ENCODE measurements at regions not wholly inside any gene's neighbourhood (a gene's known extent, or its start where the extent isn't known, plus 50 kb on each side); places are given as distances from the start of the nearest gene placed in this dataset.

DNA sequence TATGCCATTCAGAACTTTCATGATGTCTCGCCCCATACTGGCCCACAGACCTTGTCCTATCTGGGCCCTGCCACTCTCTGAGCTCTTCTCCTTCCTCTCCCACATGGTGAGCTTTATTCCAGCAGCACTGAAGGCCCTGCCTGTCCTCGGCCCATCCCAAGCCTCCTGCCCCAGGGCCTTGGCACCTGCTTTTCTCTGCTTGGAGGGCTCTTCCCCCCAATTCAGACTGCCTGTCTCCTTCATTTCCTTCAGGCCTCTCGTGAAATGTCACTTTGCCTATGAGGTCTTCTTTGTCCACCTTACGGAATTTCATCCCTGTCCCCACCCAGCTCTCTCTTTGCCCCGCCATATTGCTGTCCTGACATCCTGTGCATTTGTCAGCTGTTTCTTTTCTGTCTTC lies 191.7 kb upstream of the POU3F1 start:
- Histone ChIP-seq H3K36me3 (no peaks in the 10 kb centered on the region), H3K27me3 (replicated peaks in 1 of 7) (peaks cover 0 to 43% (median 0%) of the 10 kb centered on the region in 7 donors), H3K4me1 (no peaks in the 10 kb centered on the region), H3K9me3 (no peaks in the 10 kb centered on the region), H3K4me3 (no peak overlapping the region), H3K27ac (no peak overlapping the region)
- intact Hi-C loops (cut with DNase I; ENCODE audit: low total_unique reads), result no loop called here
- 76 to 94% (median 86%) methylated on average over 5 of the region's 5 CpGs for WGBS, 5 donors
- TF ChIP-seq POLR2A (IDR thresholded peaks at IDR 0.05) (no peak), POLR2AphosphoS5 (IDR thresholded peaks at IDR 0.05) (no peak)
- TF ChIP-seq, protein P1, sequence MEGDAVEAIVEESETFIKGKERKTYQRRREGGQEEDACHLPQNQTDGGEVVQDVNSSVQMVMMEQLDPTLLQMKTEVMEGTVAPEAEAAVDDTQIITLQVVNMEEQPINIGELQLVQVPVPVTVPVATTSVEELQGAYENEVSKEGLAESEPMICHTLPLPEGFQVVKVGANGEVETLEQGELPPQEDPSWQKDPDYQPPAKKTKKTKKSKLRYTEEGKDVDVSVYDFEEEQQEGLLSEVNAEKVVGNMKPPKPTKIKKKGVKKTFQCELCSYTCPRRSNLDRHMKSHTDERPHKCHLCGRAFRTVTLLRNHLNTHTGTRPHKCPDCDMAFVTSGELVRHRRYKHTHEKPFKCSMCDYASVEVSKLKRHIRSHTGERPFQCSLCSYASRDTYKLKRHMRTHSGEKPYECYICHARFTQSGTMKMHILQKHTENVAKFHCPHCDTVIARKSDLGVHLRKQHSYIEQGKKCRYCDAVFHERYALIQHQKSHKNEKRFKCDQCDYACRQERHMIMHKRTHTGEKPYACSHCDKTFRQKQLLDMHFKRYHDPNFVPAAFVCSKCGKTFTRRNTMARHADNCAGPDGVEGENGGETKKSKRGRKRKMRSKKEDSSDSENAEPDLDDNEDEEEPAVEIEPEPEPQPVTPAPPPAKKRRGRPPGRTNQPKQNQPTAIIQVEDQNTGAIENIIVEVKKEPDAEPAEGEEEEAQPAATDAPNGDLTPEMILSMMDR (IDR thresholded peaks at IDR 0.05 in 8 of 11, conservative IDR thresholded peaks at IDR 0.05 in 3 of 11), result no peak
- no peak for DNase-seq

DNA sequence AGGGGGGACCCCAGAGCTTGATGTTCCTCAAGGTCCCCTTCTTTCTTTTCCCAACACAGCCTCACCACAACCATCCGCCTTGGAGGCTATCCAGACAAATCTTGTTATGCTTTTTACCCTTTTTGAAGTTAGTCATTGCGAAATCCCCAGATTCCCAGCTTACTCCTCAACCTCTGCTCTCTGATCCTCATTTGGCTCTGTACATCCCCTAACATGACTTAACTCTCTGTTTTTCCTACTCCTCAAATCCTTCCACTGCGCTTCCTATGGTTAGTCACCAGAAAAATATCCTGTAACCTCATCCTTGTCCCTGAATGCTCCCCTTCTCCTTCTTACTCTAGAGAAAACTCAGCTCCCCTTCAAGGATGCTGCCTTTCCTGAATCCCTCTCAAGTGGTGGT lies 189.1 kb upstream of the POU3F1 start:
- Histone ChIP-seq H3K27me3 (replicated peaks in 1 of 7) (peaks cover 0 to 39% (median 0%) of the 10 kb centered on the region in 7 donors), H3K4me3 (no peak overlapping the region), H3K9me3 (peaks cover 0 to 9% (median 0%) of the 10 kb centered on the region in 8 donors), H3K4me1 (no peaks in the 10 kb centered on the region), H3K27ac (no peak overlapping the region), H3K36me3 (no peaks in the 10 kb centered on the region)
- TF ChIP-seq POLR2AphosphoS5 (IDR thresholded peaks at IDR 0.05), result no peak
- TF ChIP-seq POLR2A (IDR thresholded peaks at IDR 0.05), result no peak
- TF ChIP-seq, protein P1 (IDR thresholded peaks at IDR 0.05 in 8 of 11, conservative IDR thresholded peaks at IDR 0.05 in 3 of 11), result no peak
- no peak for DNase-seq
- intact Hi-C loops (cut with DNase I; ENCODE audit: low total_unique reads), result no loop called here
- 69 to 83% (median 78%) methylated on average over 3 of the region's 3 CpGs for WGBS, 5 donors

DNA sequence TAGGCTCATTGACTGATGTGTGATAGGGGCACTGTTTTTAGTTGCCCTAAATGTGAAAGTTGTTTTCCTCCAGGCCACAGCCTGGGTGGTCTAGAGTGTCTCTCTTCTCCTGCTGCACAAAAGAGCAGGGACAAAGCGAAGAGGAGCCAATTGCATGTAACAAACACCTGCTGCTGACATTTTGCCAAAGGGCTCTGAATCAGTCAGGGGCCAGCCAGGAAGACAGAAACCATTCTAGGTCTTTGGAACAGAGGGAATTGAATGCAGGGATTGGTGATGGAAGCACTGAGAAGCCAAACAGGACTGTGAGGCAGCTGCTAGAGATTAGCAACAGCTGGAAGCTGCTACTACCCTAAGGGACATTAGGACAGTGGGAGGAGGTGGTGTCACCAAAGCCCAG lies 185.3 kb upstream of the POU3F1 start:
- 80 to 100% (median 93%) methylated on average over 1 of the region's 1 CpG for WGBS, 5 donors
- Histone ChIP-seq H3K27ac (no peak overlapping the region), H3K9me3 (peaks cover 0 to 9% (median 0%) of the 10 kb centered on the region in 8 donors), H3K4me3 (no peak overlapping the region), H3K36me3 (no peaks in the 10 kb centered on the region), H3K27me3 (replicated peaks in 1 of 7) (peaks cover 0 to 23% (median 0%) of the 10 kb centered on the region in 7 donors), H3K4me1 (no peaks in the 10 kb centered on the region)
- intact Hi-C loops (cut with DNase I; ENCODE audit: low total_unique reads), result no loop called here
- DNase-seq, result no peak
- TF ChIP-seq, protein P1 (IDR thresholded peaks at IDR 0.05 in 8 of 11, conservative IDR thresholded peaks at IDR 0.05 in 3 of 11), result no peak
- TF ChIP-seq POLR2AphosphoS5 (IDR thresholded peaks at IDR 0.05), result no peak
- no peak for TF ChIP-seq POLR2A (IDR thresholded peaks at IDR 0.05)

- Histone ChIP-seq H3K4me1 (no peaks in the 10 kb centered on the region), H3K36me3 (no peaks in the 10 kb centered on the region), H3K27me3 (replicated peaks in 1 of 7) (peaks cover 0 to 11% (median 0%) of the 10 kb centered on the region in 7 donors), H3K9me3 (peaks cover 0 to 9% (median 0%) of the 10 kb centered on the region in 8 donors), H3K27ac (no peak overlapping the region), H3K4me3 (no peak overlapping the region)
- WGBS, 5 donors, result 72 to 88% (median 81%) methylated on average over 3 of the region's 3 CpGs
- no peak for TF ChIP-seq POLR2AphosphoS5 (IDR thresholded peaks at IDR 0.05)
- TF ChIP-seq POLR2A (IDR thresholded peaks at IDR 0.05), result no peak
- TF ChIP-seq, protein P1 (IDR thresholded peaks at IDR 0.05 in 8 of 11, conservative IDR thresholded peaks at IDR 0.05 in 3 of 11), result no peak
- DNase-seq, result no peak
- intact Hi-C loops (cut with DNase I; ENCODE audit: low total_unique reads), result no loop called here
Observed at GRCh38 chr1:38228718-38229117, 182.1 kb upstream of the POU3F1 start.

Data from spleen (tissue), 11 donors.